ENCODE measurements at regions not wholly inside any gene's neighbourhood (a gene's known extent, or its start where the extent isn't known, plus 50 kb on each side); places are given as distances from the start of the nearest gene placed in this dataset.

DNA sequence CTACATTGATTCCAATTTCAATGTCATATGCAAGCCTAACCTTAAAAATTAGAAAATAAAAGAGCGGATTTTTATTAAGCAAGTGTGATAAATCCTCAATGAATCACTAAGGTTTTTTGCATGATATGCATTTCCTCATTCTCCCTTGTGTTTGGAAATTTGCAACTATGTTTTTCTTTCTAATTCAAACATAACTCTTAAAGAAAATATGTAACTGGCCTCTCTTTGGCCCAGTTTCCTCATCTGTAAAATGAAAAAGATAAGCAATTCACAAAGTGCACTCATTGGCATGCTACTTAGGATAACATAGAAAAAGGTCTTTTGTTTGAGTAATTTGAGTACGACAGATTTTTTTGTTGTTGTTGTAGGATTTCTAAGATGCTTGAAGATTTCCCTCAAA, 295.5 kb downstream of the CDH11 start:
- no peak for DNase-seq (ENCODE audit: low read depth, low spot score)

DNA sequence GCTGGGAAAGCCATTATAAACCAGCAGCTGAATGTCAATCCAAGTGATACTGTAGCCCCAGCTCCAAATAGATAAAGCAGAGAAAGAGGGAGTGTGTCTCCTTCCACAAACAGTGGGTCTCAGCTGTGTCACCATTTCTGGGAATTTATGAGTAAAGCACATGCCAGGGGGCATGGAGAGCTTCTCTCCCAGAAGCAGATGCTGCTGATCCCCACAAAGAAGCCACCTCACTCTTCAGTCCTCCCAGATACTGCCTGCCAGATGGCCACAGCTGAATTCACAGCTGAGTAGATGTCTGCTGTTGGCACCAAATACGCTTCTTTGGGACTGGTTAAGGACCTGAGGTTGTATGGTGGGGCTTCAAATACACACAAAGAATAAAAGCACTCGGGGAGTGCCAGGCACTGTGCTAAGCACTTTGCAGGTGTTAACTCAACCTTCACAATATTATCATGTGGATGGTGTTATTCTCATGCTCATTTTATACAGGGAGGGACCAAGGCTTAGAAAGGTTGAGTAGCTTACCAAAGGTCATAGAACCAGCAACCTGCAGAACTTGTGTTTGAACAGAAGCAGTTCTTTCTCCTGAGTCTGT, 298.3 kb downstream of the CDH11 start:
- no peak for DNase-seq (ENCODE audit: low read depth, low spot score)

DNA sequence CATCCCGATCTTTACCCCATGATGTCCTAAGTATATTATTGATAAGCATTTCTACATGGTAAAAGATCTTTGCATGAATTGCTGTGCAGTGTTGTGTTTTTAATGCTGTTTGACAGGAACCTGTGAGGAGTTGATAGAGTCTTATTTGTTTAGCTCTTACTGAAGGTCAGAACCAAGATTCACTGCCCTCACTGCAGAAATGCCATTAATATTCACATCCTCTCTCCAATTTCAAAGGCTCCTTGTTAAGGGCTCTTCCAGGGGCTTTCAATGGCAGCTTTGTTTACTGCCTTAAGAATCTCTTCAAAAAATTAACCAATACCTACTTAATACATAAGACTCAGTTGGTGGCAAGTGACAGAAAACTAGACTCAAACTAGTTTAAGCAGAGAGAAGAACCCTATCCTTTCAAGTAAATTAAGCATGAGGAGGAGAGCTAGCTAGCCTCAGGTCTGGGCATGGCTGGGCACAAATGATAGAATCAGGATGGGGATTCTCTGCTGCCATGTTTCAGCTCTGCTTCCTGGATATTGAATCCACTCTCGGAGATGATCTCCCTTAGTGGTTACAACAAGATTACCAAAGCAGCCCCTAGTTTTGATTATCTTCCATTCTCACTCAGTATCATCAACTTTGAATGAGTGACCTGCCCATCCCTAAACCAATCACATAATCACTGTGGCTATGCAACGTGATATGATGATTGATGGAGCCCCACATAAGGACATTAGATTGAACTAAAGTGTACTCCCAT, 311.8 kb downstream of the CDH11 start:
- no peak for DNase-seq (ENCODE audit: low read depth, low spot score)

DNA sequence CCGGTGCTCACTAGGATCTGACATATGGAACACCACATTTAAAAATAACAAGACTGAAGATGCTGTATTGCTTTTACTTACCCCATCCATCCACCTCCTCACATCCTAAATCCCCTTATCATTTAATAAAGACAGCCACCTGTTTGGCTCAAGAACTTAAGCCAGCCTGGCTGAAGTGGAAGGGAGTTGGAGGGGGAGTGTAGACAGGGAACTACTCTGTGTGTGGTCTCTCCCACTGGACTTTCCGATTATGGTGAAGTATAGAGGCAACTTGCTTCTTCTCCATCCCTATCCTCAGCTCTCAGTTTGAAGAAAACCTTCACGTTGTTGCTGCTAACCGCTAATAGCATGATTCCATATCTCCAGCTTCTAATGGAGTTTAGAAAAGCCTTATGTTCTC, 313.4 kb downstream of the CDH11 start:
- DNase-seq (ENCODE audit: low read depth, low spot score) = no peak

DNA sequence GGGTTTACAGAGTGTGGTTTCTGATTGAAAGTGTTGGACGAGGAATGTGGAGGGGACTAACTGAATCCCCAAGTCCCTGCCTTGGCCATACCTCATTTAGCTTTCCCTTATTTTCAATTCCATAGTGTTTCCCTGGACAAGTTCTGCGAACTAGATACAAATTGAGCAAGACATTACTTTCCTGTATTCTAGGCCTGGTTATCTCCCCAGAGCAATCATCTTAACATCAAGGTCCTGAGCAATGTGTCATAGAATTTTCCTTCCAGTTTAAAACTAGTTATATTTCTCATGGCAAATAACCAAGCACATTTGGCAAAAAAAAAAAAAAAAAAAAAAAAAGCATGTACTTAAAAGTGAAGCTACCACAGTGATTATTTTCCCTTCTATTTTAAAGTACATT, 330.1 kb downstream of the CDH11 start:
- DNase-seq (ENCODE audit: low read depth, low spot score) = no peak

DNA sequence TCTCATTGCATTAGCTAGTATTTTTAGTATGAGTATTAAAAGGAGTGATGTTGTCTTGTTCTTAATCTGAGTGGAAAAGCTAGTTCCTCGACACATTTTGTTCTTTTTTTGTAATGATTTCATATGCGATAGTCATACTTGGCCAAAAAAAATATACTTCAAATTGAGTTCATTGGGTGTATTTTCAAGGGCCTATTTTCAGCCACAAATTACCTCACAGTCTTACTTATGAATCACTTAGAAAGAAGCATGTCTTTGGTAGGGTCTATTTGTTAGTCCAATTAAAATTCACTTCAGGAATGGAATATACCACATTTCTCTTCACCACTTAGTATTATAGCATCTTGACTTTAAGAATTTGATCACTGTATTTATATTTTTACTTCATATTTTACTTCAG, 337.2 kb downstream of the CDH11 start:
- DNase-seq (ENCODE audit: low read depth, low spot score) = no peak

DNA sequence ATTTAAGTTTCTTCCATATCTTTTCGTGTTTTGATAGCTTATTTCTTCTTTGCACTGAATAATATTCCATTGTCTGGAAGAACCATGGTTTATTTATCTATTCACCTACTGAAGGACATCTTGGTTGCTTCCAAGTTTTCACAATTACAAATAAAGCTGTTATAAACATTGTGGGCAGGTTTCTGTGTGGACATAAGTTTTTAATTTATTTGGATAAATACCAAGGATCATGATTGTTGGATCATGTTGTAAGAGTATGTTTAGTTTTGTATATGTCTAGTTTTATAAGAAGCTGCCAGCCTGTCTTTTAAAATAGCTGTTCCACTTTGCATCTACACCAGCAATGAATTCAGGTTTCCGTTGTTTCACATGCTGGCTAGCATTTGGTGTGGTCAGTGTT, 339.4 kb downstream of the CDH11 start:
- DNase-seq (ENCODE audit: low read depth, low spot score) = no peak

DNA sequence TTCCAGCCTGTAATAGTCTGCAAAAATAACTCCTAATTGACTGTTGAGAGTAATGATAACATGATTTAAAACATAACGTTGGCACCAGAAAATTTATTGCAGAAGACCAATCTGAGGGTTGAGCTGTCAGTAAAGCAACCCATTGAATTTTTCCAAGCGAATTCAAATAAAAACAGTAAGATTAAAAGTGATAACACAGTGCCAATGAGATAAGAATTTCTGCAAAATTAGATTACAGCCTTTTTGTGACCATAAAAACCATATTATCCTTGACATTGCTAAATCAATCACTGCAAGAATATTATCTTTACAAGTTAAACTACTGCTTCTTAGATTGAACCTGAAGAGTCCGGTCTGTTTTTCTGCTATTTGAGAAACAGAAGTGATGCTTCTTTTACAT, 341.4 kb downstream of the CDH11 start:
- DNase-seq (ENCODE audit: low read depth, low spot score) = no peak

DNA sequence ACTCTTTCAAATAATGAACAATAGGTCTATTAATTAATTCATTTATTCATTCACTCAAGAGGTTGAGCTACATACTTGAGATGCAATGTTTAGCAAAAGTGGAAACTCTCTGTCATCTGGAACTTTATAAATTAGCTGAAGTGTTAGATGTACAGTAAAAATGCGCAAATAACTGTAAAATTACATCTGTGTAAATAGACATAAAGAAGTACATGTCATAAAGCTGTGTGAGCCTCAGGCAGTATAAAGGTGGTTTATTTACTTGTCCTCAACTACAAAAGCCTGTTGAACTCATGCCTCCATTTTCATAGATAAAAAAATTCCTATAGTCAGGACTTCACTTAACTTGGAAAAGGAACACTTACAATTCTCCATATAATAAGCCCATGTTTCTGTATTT, 343.1 kb downstream of the CDH11 start:
- no peak for DNase-seq (ENCODE audit: low read depth, low spot score)

DNA sequence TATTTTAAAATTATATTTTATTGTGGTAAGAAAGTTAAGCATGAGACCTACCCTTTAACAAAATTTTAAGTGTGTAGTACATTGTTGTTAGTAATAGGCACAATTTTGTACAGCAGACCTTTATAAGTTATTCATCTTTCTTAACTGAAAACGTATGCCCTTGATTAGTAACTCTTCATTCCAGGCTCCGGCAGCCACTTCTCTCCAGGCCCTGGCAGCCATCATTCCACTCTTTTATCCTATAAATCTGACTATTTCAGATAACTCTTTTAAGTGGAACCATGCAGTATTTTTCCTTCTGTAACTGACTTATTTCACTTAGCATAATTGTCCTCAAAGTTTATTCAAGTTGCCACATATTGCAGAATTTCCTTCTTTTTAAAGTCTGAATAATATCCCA, 348.2 kb downstream of the CDH11 start:
- DNase-seq (ENCODE audit: low read depth, low spot score) = no peak

DNA sequence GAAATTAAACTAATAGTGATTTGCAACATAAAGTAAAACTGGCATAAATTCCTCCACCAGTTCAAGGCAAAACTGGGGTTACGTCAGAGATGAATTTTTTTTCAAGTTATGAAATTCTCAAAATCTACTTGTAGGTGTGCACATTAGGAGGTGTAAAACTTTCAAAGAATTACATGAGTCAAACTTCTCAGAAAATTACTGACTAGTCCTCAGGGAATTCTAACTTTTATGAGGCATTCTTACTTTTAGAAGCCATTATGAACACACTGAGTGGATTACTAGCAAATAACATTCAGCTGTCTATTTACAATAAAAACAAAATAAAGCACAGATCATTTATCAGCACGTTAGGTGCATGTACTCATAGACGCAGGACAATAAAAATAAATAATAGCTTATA, 348.7 kb downstream of the CDH11 start:
- DNase-seq (ENCODE audit: low read depth, low spot score) = no peak

DNA sequence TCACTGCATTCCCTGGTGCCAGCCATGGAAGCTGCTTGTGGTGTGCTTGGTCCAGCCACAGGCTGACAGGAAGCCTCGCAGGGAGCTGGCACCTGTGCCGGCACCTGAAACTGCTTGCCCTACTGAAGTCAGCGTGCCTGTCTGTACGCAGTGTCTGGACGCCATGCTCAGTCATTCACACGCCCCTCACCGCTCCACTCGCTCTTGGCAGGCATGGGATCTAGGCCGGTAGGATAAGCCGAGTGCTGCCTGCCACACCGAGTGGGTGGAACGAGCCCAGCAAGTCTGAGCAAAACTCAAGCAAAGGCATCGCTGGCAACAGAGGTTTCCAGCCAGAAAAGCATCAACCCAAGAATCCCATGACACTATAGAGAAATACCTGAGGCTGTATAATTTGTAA, 350.6 kb downstream of the CDH11 start:
- no peak for DNase-seq (ENCODE audit: low read depth, low spot score)

DNA sequence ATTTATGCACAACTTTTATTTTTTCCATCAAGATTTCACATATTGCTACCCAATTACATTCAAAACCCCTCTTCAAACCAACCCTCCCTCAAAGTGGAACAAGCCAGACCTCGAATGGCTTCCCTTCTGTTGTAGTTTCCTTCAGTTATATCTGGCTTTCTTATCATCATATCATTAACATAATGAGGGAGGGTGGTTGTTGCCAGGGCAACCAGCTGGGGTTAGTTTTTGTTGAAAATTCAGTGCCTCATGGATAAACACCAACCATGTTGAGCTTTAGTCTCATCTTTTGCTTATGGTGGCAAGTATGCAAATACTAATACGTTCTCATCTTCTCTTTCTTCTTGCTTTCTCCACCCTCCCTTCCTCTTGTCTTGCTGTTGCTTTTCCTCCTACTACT, 359.7 kb downstream of the CDH11 start:
- no peak for DNase-seq (ENCODE audit: low read depth, low spot score)

DNA sequence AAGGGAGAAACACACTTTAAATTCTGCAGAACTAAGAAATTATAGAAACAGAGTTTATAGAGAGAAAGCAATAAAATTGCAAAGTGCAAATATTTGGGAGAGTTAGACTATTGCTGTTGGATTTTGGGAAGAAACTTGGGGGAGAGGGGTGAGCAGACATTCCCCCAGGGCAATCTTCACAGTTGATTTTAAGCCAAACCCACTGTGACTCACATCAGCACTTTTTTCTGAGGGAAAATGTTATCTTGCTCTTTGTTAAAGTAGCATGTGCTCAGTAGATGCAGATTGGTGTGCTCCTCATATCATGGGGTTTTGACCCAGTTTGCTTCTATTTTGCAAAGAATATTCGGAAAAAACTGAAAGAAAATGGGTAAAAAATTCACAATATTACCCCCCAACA, 367.6 kb downstream of the CDH11 start:
- no peak for DNase-seq (ENCODE audit: low read depth, low spot score)

DNA sequence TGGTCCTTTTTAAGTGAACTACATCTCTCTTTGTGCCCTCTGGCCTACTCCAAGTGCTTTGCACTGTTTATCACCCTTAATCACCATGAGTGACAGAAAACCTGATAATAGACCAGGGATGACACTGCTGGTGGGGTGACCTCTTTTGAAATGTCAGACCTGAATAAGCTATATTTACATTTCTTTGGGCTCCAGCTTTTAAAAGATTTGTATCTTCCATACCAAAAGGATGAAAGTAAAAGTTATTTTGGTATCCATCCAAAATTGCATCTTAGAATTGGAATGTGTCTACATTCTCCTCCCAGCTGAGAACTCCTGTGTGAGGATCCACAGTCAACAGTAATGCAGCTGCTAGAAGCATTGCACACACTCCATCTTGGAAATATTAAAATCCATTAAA, 370.0 kb downstream of the CDH11 start:
- no peak for DNase-seq (ENCODE audit: low read depth, low spot score)

DNA sequence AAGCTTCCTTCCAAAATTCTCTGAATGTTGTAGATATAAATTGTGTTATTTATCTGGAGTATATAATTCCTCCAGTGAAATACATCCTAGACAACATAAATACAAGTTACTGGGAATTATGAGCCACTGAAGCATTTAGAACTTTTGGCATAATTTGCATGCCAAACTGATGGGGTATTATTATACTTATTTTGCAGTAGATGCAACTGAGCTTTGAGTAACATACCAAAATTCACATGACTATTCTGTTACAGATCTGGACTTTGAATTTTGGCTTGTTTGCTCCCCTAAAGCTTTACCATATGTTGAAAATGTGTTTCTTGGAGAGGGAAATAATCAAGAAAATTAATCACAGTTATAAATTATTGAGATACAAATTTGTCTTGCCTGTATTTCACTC, 372.5 kb downstream of the CDH11 start:
- no peak for DNase-seq (ENCODE audit: low read depth, low spot score)

DNA sequence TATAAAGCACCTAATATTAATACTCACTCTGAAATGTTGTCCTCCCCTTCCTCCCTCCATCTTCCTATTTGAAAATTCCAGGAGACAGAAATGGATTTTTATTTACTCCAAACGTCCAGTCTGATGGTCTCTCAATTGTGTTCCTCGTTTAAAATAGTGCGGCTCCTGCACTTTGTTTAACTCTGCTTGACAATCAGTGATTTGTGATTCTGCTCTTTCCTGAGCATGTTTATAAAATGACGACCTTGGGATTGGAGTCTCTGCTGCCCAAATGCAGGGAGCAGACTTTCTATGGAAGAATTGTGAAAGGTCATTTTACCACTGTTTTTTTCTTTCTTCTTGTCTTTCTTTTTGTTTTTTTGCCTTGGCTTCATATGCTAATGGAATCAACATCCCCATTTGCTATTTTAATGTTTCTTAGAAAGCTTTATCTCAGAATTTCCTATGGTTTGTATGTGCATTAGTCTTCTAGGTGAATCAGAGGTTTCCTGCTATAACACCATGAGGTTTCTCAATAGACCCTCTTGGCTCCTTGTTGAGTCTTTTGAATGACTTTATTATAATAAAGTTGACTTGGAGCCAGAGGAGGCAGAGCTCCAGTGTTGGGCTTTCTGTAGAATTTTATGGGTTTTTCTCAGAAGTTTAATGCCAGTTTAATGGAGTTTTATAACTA, 376.5 kb downstream of the CDH11 start:
- no peak for DNase-seq (ENCODE audit: low read depth, low spot score)

DNA sequence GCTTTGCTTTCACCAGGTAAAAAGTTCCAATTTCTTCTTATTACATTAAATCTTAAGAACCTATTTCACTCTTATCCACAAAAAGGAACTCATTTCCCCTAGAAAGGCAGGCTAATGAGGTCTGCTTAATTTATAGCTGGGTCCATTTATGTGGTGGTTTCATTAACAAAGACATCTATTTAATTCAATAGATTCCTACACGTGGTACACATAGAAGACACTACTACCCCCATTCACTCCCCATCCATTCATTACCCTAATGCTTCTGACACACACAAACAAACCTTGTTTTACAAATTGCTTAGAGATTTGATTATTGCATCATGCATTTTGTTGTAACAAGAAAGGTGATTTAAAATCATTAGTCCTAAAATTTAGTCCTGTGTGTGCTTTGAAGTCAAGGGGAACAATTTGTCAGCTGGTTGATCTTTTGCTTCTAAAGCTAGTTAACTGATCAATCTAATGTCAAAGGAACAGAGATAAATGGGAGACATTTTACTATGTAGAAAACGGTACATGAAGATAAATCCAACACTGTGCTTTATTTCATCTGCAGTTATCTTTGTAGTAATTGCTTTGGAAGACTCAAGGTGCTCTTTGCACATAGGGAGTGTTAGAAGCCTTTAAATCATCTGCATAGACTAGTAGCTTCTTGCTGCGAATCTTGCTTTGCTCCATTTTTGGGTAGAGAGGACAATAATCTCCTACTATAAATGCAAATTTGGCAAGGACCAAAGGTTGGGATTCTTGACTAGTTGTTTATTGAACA, 379.2 kb downstream of the CDH11 start:
- no peak for DNase-seq (ENCODE audit: low read depth, low spot score)

DNA sequence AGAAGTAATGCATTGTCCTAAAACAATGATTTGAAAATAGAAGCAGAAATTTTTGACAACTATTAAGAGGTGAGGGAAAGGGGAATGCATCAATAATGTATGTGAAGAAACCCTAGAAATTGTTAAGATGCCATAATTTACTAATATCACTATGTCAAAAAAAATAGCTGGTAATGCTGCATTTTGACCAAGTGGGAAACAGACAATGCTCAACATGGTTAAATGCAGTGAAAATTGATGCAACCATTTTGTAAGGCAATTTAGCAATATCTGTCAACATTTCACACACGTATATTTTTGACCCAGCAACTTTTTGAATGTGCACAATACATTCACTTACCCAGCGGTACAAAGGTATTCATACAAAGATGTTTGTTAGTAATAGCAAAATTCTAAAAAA, 381.6 kb downstream of the CDH11 start:
- no peak for DNase-seq (ENCODE audit: low read depth, low spot score)

DNA sequence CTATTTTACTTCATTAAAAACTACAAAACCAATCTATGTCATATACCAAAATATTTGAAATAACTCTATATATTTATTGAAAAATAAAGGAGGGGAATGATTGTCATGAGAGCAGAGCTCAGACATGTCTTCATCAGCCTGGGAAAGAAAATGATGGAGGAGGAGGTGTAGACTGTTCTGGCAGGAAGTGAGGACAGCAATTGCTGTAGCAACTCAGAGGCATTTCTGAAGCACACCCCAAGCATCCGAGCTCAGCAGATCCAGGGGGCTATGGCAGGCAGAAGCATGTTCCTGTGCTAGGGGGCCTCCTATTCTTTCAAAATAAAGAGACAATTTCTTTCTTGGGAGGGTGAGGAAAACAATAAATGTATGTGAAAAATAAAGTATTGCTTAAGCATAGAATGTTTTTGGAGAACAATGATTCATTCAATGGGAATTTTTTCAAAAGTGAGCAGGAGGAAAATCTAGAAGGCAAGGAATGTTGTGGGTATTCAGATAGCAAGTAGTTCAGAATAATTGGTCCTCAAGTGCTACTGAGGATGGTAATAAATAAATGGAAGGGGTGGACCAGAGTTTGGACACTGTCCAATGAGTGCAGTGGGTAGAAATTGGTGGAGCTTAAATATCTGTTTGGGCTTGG, 383.4 kb downstream of the CDH11 start:
- no peak for DNase-seq (ENCODE audit: low read depth, low spot score)

DNA sequence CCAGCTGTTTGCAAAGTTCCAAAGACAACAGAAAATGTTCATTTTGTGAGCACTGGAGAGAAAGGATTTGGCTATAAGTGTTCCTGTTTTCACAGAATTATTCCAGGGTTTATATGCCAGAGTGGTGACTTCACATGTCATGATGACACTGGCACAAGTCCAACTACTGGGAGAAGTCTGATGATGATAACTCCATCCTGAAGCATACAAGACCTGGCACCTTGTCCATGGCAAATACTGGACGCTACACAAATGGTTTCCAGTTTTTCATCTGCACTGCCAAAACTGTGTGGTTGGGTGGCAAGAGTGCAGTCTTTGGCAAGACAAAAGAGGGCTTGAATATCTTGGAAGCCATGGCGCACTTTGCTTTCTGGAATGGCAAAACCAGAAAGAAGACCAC, 385.0 kb downstream of the CDH11 start:
- no peak for DNase-seq (ENCODE audit: low read depth, low spot score)

DNA sequence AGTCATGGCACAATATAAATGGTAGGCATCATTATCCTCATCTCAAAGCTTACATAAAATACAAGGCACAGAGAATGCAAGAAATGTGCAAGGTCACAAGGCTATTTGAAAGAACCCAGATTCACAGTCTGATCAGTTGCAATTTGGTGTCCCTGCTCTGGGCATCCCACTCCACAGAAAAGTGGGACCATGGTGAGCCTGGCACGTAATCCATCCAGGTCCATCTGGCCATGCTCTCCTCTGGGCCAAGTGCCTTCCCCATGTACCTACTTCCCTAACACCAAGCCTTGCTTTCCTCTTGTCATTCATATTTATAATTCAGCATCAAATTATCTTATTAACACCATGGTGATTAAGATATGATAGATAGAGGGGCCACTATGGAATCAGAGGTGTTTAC, 390.0 kb downstream of the CDH11 start:
- DNase-seq (ENCODE audit: low read depth, low spot score) = no peak

Measured in ELF-1 (cell line).